Endodermal cell (in vitro differentiated cells): ENCODE measurements at regions not wholly inside any gene's neighbourhood (a gene's known extent, or its start where the extent isn't known, plus 50 kb on each side); places are given as distances from the start of the nearest gene placed in this dataset.

Experiments used
- DNase-seq: peaks from one replicate; pipeline ENCODE4 v3.0.0-alpha.2; 2017
- H3K27ac ChIP-seq: 2 replicates; pipeline ENCODE4 v1.5.1; 2013; ENCODE audit warnings: mild to moderate bottlenecking, low read depth, low read length, moderate library complexity
- H3K27me3 ChIP-seq: 2 replicates; pipeline ENCODE4 v1.6.1; 2013; ENCODE audit warnings: mild to moderate bottlenecking, low read length, moderate library complexity; ENCODE audit not compliant: insufficient read depth, control insufficient read depth, poor library complexity, severe bottlenecking
- H3K36me3 ChIP-seq: 2 replicates; pipeline ENCODE4 v1.7.0; 2013; ENCODE audit warnings: mild to moderate bottlenecking, low read length, moderate library complexity; ENCODE audit not compliant: control insufficient read depth, insufficient read depth
- H3K4me1 ChIP-seq: one replicate; pipeline ENCODE4 v1.7.0; 2013; ENCODE audit warnings: low read length; ENCODE audit not compliant: control insufficient read depth, insufficient read depth
- H3K4me3 ChIP-seq: 2 replicates; pipeline ENCODE4 v1.5.1; 2013; ENCODE audit warnings: mild to moderate bottlenecking, low read length, moderate library complexity
- H3K9ac ChIP-seq: 2 replicates; pipeline ENCODE4 v1.6.1; 2013; ENCODE audit warnings: mild to moderate bottlenecking, low read length, moderate library complexity; ENCODE audit not compliant: poor library complexity, severe bottlenecking; ENCODE audit errors: extremely low read depth
- H3K9me3 ChIP-seq: 2 replicates; pipeline ENCODE4 v1.6.1; 2013; ENCODE audit warnings: mild to moderate bottlenecking, low read length, moderate library complexity; ENCODE audit not compliant: control insufficient read depth
- H3K27ac Mint-ChIP-seq: 2 replicates; pipeline ENCODE4 v1.8.0; 2020; ENCODE audit warnings: mixed read lengths
- H3K27me3 Mint-ChIP-seq: 2 replicates; pipeline ENCODE4 v1.8.0; 2021; ENCODE audit warnings: mild to moderate bottlenecking, mixed read lengths; ENCODE audit not compliant: insufficient read depth
- H3K36me3 Mint-ChIP-seq: 2 replicates; pipeline ENCODE4 v1.8.0; 2020; ENCODE audit warnings: low read depth, mixed read lengths
- H3K4me1 Mint-ChIP-seq: 2 replicates; pipeline ENCODE4 v1.8.0; 2020; ENCODE audit warnings: mixed read lengths
- H3K4me3 Mint-ChIP-seq: 2 replicates; pipeline ENCODE4 v1.8.0; 2020; ENCODE audit warnings: mild to moderate bottlenecking, moderate library complexity, mixed read lengths
- H3K9me3 Mint-ChIP-seq: 2 replicates; pipeline ENCODE4 v1.8.0; 2020; ENCODE audit warnings: mild to moderate bottlenecking, mixed read lengths
- CTCF ChIP-seq: fragments of 200-600 bp; sonication (generic); conservative IDR thresholded peaks from 2 replicates; pipeline ENCODE4 v1.5.0; 2021; ENCODE audit warnings: antibody characterized with exemption, mild to moderate bottlenecking
- WGBS, 2 experiments: methylation state at CpG; one replicate each; pipeline versions ENCODE4 v1.1.5 to v1.1.7; 2013; ENCODE audit warnings: missing lambda C conversion rate in 2 of 2, mixed read lengths in 1 of 2; ENCODE audit not compliant: insufficient coverage in 1 of 2, insufficient read length in 1 of 2; 5-methylcytosine and 5-hydroxymethylcytosine counted together

- Histone ChIP-seq H3K9ac (no peak overlapping the region), H3K9me3 (no peaks in the 10 kb centered on the region), H3K27me3 (no peaks in the 10 kb centered on the region), H3K4me3 (no peak overlapping the region), H3K36me3 (no peaks in the 10 kb centered on the region), H3K27ac (no peak overlapping the region), H3K4me1 (no peaks in the 10 kb centered on the region)
- no peaks in the 10 kb centered on the region for H3K9me3 Mint-ChIP-seq
- H3K36me3 Mint-ChIP-seq, result no peaks in the 10 kb centered on the region
- DNase-seq, result no peak
- no peaks in the 10 kb centered on the region for H3K4me1 Mint-ChIP-seq
- WGBS, 2 experiments, result 90 to 92% methylated on average over 2 to 5 of the region's 5 CpGs
- peaks cover 2% of the 10 kb centered on the region for H3K27me3 Mint-ChIP-seq
- no peak overlapping the region for H3K4me3 Mint-ChIP-seq
- no peak for TF ChIP-seq CTCF
- H3K27ac Mint-ChIP-seq, result no peak overlapping the region
These were observed 59.1 kb upstream of the DAPL1 start for GRCh38 chr2:158735822-158736580.

DNA sequence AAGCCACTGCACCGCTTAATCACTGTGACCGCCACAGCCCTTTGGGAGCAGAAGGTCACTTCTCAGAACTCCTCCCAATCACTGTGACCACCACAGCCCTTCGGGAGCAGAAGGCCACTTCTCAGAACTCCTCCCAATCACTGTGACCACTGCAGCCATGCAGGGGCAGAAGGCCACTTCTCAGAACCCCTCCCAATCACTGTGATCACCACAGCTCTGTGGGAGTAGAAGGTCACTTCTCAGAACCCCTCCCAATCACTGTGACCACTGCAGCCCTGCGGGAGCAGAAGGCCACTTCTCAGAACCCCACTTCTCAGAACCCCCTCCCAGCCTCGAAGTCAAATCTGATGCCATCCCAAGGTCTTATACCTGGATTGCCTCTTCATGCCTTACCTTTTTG is 56.8 kb upstream of the DAPL1 start:
- Mint-ChIP-seq H3K27ac (no peak overlapping the region), H3K4me1 (no peaks in the 10 kb centered on the region), H3K9me3 (no peaks in the 10 kb centered on the region), H3K36me3 (no peaks in the 10 kb centered on the region), H3K4me3 (no peak overlapping the region), H3K27me3 (peaks cover 3% of the 10 kb centered on the region)
- Histone ChIP-seq H3K4me1 (no peaks in the 10 kb centered on the region), H3K4me3 (no peak overlapping the region), H3K36me3 (no peaks in the 10 kb centered on the region), H3K9ac (no peak overlapping the region), H3K9me3 (no peaks in the 10 kb centered on the region), H3K27ac (no peak overlapping the region), H3K27me3 (no peaks in the 10 kb centered on the region)
- 94 to 100% methylated on average over 2 to 5 of the region's 5 CpGs for WGBS, 2 experiments
- no peak for DNase-seq
- no peak for TF ChIP-seq CTCF

DNA sequence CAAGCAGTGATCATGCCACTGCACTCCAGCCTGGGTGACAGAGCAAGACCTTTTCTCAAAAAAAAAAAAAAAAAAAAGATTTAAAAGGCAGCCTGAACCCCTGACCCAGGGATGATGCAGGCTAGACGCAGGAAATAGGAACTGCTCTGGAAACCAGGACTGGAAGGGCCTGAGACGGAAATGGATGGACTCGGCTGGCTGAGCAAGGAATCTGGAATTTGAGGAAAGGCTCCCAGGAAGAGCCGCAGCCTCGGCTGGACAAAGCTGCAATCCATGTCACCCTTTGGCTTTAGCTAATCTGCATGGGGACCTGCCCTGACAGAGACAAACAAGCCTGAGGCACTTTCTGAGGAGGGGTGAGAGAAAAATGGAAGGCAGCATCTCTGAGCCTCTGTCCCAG is 55.0 kb upstream of the DAPL1 start:
- TF ChIP-seq CTCF, result no peak
- Mint-ChIP-seq H3K27me3 (peaks cover 3% of the 10 kb centered on the region), H3K36me3 (no peaks in the 10 kb centered on the region), H3K27ac (no peak overlapping the region), H3K4me3 (no peak overlapping the region), H3K9me3 (no peaks in the 10 kb centered on the region), H3K4me1 (peaks cover 14% of the 10 kb centered on the region)
- Histone ChIP-seq H3K36me3 (no peaks in the 10 kb centered on the region), H3K4me3 (no peak overlapping the region), H3K9me3 (no peaks in the 10 kb centered on the region), H3K4me1 (peaks cover 2% of the 10 kb centered on the region), H3K27me3 (no peaks in the 10 kb centered on the region), H3K27ac (no peak overlapping the region), H3K9ac (no peak overlapping the region)
- 88 to 93% methylated on average over 5 of the region's 5 CpGs for WGBS, 2 experiments
- DNase-seq, result no peak
